ENCODE measurements at regions not wholly inside any gene's neighbourhood (a gene's known extent, or its start where the extent isn't known, plus 50 kb on each side); places are given as distances from the start of the nearest gene placed in this dataset.

- no peak for TF ChIP-seq CTCF (IDR thresholded peaks at IDR 0.05)
- no peak for TF ChIP-seq POLR2A (IDR thresholded peaks at IDR 0.05)
- no peak for TF ChIP-seq POLR2AphosphoS5 (IDR thresholded peaks at IDR 0.05)
- no peak for TF ChIP-seq EP300 (IDR thresholded peaks at IDR 0.05)
These were observed 1019.2 kb downstream of the CDH11 start for GRCh38 chr16:64102654-64103053.

Data from stomach (tissue), 4 donors.